B cell (primary cell): ENCODE measurements at regions not wholly inside any gene's neighbourhood (a gene's known extent, or its start where the extent isn't known, plus 50 kb on each side); places are given as distances from the start of the nearest gene placed in this dataset.

Source experiments
- ATAC-seq: fragments of 200-7000 bp; cut with Tn5 transposase; one replicate; pipeline ENCODE4 v1.10.0; 2021; ENCODE audit warnings: low read depth, mild to moderate bottlenecking, moderate number of reproducible peaks, moderate library complexity
- CTCF ChIA-PET: fragments of 350-600 bp; sonication (Branson Sonifier 250); formaldehyde crosslinking; loops from one replicate; lab custom pipeline; 2021; ENCODE audit warnings: antibody characterized with exemption, inconsistent platforms; lab: Charles Lee
- POLR2A ChIA-PET: fragments of 350-600 bp; sonication (Branson Sonifier 250); formaldehyde crosslinking; loops from one replicate; lab custom pipeline; 2021; ENCODE audit warnings: antibody characterized with exemption; lab: Charles Lee
- DNase-seq: peaks from one replicate; pipeline ENCODE4 v3.0.0; 2013
- H2AFZ ChIP-seq: 2 replicates; pipeline ENCODE4 v1.6.1; 2012; ENCODE audit warnings: mild to moderate bottlenecking, low read depth, low read length; ENCODE audit not compliant: insufficient read depth, poor library complexity, severe bottlenecking
- H3K27ac ChIP-seq, 2 donors: 1 replicate in 1 of 2; 2 replicates in 1 of 2; pipeline ENCODE4 v1.5.1; 2012 to 2013; ENCODE audit warnings: low read length in 2 of 2, mild to moderate bottlenecking in 2 of 2, moderate library complexity in 1 of 2
- H3K27me3 ChIP-seq, 4 experiments: fragments of 200-600 bp in 1 of 4; sonication (generic) in 1 of 4; replicated peaks in 1 of 4; 1 replicate in 2 of 4; 2 replicates in 2 of 4; pipeline versions ENCODE4 v1.6.1 to v1.7.0; 2013 to 2016; ENCODE audit warnings: low read length in 3 of 4, mild to moderate bottlenecking in 2 of 4, mixed read lengths in 1 of 4, moderate library complexity in 1 of 4; ENCODE audit not compliant: insufficient read depth in 4 of 4, control insufficient read depth in 3 of 4; ENCODE audit errors: control extremely low read depth in 1 of 4
- H3K36me3 ChIP-seq, 2 experiments: replicated peaks in 1 of 2; 1 replicate in 1 of 2; 2 replicates in 1 of 2; pipeline versions ENCODE4 v1.6.1 to v1.7.1; 2013; ENCODE audit warnings: low read length in 1 of 2; ENCODE audit not compliant: insufficient read depth in 2 of 2, control insufficient read depth in 1 of 2; ENCODE audit errors: control extremely low read depth in 1 of 2, extremely low read depth in 1 of 2
- H3K4me1 ChIP-seq, 2 donors: fragments of 200-600 bp in 1 of 2; sonication (generic) in 1 of 2; 1 replicate in 1 of 2; 2 replicates in 1 of 2; pipeline versions ENCODE4 v1.5.1 to v1.6.1; 2013 to 2017; ENCODE audit warnings: low read length in 2 of 2; ENCODE audit not compliant: control insufficient read depth in 2 of 2, insufficient read depth in 2 of 2
- H3K4me2 ChIP-seq: replicated peaks from 2 replicates; pipeline ENCODE3; 2012; ENCODE audit warnings: mild to moderate bottlenecking, low read depth, low read length; ENCODE audit not compliant: poor library complexity, severe bottlenecking
- H3K4me3 ChIP-seq, 5 experiments: fragments of 200-600 bp in 1 of 5; sonication (generic) in 1 of 5; 1 replicate in 3 of 5; 2 replicates in 2 of 5; pipeline versions ENCODE4 v1.5.1 to v1.7.0; 2011 to 2016; ENCODE audit warnings: low read length in 4 of 5, mild to moderate bottlenecking in 4 of 5, low read depth in 2 of 5, control low read depth in 1 of 5, moderate library complexity in 1 of 5; ENCODE audit not compliant: insufficient read depth in 1 of 5; ENCODE audit errors: control extremely low read depth in 1 of 5, extremely low read depth in 1 of 5
- H3K79me2 ChIP-seq: fragments of 200-600 bp; sonication (generic); one replicate; pipeline ENCODE4 v1.6.0; 2016; ENCODE audit warnings: low read length; ENCODE audit not compliant: control insufficient read depth, insufficient read depth
- H3K9ac ChIP-seq: fragments of 200-600 bp; sonication (generic); 2 replicates; pipeline ENCODE4 v1.6.1; 2017; ENCODE audit warnings: mild to moderate bottlenecking, low read length, moderate library complexity
- H3K9me3 ChIP-seq, 3 donors: one replicate each; pipeline versions ENCODE4 v1.6.1 to v1.7.1; 2013; ENCODE audit warnings: low read length in 2 of 3; ENCODE audit not compliant: control insufficient read depth in 2 of 3, insufficient read depth in 1 of 3; ENCODE audit errors: control extremely low read depth in 1 of 3
- H4K20me1 ChIP-seq: 2 replicates; pipeline ENCODE4 v1.6.0; 2012; ENCODE audit warnings: mild to moderate bottlenecking, low read length; ENCODE audit not compliant: insufficient read depth, control insufficient read depth, poor library complexity, severe bottlenecking
- H3K27ac Mint-ChIP-seq: one replicate; pipeline ENCODE4 v1.8.0; 2021; ENCODE audit warnings: mixed read lengths
- H3K27me3 Mint-ChIP-seq: one replicate; pipeline ENCODE4 v1.8.0; 2021; ENCODE audit warnings: mixed read lengths
- H3K4me1 Mint-ChIP-seq: one replicate; pipeline ENCODE4 v1.8.0; 2021; ENCODE audit warnings: mixed read lengths
- H3K4me3 Mint-ChIP-seq: one replicate; pipeline ENCODE4 v1.8.0; 2021; ENCODE audit warnings: mixed read lengths
- H3K9me3 Mint-ChIP-seq: one replicate; pipeline ENCODE4 v1.8.0; 2022; ENCODE audit warnings: mixed read lengths; ENCODE audit not compliant: insufficient read depth
- CTCF ChIP-seq: fragments of 200-600 bp; IDR thresholded peaks from one replicate; pipeline ENCODE4 v1.8.0; 2022; ENCODE audit warnings: antibody characterized with exemption, mild to moderate bottlenecking
- EZH2 ChIP-seq: IDR thresholded peaks from 2 replicates; pipeline ENCODE4 v1.6.1; 2012; ENCODE audit warnings: borderline replicate concordance, low read depth, mild to moderate bottlenecking, moderate library complexity, low read length; ENCODE audit not compliant: insufficient read depth, poor library complexity, severe bottlenecking
- WGBS: methylation state at CpG from one replicate; pipeline ENCODE4 v1.1.5; 2013; ENCODE audit warnings: missing lambda C conversion rate; ENCODE audit not compliant: insufficient coverage; 5-methylcytosine and 5-hydroxymethylcytosine counted together
- intact Hi-C: fragments of 100-400 bp; cut with micrococcal nuclease; formaldehyde crosslinking; loops from one replicate; pipeline ENCODE4 v1.10.0; 2022

GRCh38 chr9:1157836-1158235, 107.7 kb downstream of the DMRT2 start:
- Mint-ChIP-seq H3K27ac (no peak overlapping the region), H3K4me1 (no peaks in the 10 kb centered on the region), H3K27me3 (no peaks in the 10 kb centered on the region), H3K4me3 (no peak overlapping the region), H3K9me3 (no peaks in the 10 kb centered on the region)
- DNase-seq (no peak), ATAC-seq (no peak)
- H2AFZ ChIP-seq, result no peak overlapping the region
- no peaks in the 10 kb centered on the region for H3K79me2 ChIP-seq
- TF ChIP-seq CTCF, result no peak
- TF ChIP-seq EZH2, result no peak
- no peaks in the 10 kb centered on the region for H3K4me1 ChIP-seq
- H3K9ac ChIP-seq, result no peak overlapping the region
- no peak overlapping the region for H3K27ac ChIP-seq
- H3K27me3 ChIP-seq, result no peaks in the 10 kb centered on the region
- no peaks in the 10 kb centered on the region for H4K20me1 ChIP-seq
- H3K4me3 ChIP-seq, result no peak overlapping the region
- no peak overlapping the region for H3K4me2 ChIP-seq
- WGBS, result no CpG with 5 or more reads among the region's 1 CpG
- H3K36me3 ChIP-seq, result no peaks in the 10 kb centered on the region
- ChIA-PET POLR2A (no interaction called here), CTCF (no interaction called here)
- intact Hi-C loops, result no loop called here
- no peaks in the 10 kb centered on the region for H3K9me3 ChIP-seq

DNA sequence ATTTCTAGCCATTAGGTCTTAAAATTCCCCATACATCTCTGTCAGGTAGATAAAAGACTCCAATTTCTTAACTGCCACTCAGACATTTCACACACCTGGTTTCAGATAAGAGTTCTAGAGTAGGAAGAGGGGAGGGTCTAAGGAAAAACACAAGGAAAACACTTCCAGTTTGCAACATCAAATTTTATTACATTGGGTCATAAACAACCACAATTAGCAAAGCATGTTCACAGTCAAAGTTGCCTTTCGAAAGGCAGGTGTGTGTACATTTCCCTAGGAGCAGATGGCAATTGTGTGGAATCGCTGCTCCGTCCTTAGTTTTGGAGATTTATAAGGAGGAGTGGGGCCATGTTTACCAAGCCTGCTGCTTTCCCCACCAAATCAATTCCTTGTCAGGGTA, 120.8 kb downstream of the DMRT2 start:
- no peak overlapping the region for H3K4me3 ChIP-seq
- no peak for ATAC-seq
- no peaks in the 10 kb centered on the region for H3K4me1 ChIP-seq
- WGBS, result no CpG with 5 or more reads among the region's 3 CpGs
- ChIA-PET CTCF (no interaction called here), POLR2A (no interaction called here)
- H3K27ac ChIP-seq, result no peak overlapping the region
- DNase-seq, result no peak
- H3K9ac ChIP-seq, result no peak overlapping the region
- TF ChIP-seq EZH2 (no peak), CTCF (no peak)
- Mint-ChIP-seq H3K4me1 (no peaks in the 10 kb centered on the region), H3K4me3 (no peak overlapping the region), H3K9me3 (peaks cover 3% of the 10 kb centered on the region), H3K27me3 (peaks cover 3% of the 10 kb centered on the region), H3K27ac (no peak overlapping the region)
- no peak overlapping the region for H2AFZ ChIP-seq
- intact Hi-C loops, result no loop called here
- no peaks in the 10 kb centered on the region for H3K36me3 ChIP-seq
- no peak overlapping the region for H3K4me2 ChIP-seq
- no peaks in the 10 kb centered on the region for H3K79me2 ChIP-seq
- no peaks in the 10 kb centered on the region for H4K20me1 ChIP-seq
- peaks cover 0 to 9% (median 2%) of the 10 kb centered on the region in 3 donors for H3K9me3 ChIP-seq
- no peaks in the 10 kb centered on the region for H3K27me3 ChIP-seq
